Fibroblast of skin of scalp (primary cell): ENCODE measurements at regions not wholly inside any gene's neighbourhood (a gene's known extent, or its start where the extent isn't known, plus 50 kb on each side); places are given as distances from the start of the nearest gene placed in this dataset.

Source experiments
- DNase-seq: peaks from one replicate; pipeline ENCODE4 v3.0.0-alpha.2; 2013

DNA sequence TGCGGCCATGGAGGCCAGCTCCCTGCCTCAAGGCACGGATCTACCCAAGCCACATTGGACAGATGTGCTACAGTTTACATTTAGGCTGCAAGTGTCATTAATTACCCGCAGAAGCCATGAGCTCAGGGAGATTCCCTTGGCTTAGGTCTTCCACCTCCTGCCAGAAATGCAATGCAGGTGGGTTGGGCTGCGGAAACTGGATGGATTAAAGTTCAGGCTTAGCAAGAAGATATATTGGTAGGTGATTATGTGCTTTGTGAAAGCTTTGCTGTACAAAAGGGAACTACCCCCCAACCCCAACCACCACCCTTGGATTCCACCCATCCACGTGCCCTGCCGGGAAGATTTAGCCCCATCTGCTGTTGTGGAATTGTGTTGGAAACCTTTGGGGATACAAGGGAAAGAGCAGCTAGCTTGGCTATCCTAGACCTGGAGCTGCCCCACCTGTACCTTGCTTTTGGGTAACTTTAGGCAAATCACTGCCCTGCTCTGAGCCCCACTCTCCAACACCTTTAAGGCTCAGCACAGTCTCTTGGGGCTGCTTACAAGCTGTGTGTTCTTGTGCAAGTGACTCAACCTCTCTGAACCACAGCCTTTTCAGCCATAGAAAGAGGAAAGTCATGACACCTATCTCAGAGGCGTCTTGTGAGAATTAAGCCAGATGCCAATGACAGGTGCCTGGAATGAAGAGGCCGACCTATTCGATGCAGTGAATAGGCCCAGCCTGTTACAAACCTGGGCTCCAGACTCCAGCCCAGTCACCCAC, 141.6 kb upstream of the GLI2 start:
- no peak for DNase-seq

DNA sequence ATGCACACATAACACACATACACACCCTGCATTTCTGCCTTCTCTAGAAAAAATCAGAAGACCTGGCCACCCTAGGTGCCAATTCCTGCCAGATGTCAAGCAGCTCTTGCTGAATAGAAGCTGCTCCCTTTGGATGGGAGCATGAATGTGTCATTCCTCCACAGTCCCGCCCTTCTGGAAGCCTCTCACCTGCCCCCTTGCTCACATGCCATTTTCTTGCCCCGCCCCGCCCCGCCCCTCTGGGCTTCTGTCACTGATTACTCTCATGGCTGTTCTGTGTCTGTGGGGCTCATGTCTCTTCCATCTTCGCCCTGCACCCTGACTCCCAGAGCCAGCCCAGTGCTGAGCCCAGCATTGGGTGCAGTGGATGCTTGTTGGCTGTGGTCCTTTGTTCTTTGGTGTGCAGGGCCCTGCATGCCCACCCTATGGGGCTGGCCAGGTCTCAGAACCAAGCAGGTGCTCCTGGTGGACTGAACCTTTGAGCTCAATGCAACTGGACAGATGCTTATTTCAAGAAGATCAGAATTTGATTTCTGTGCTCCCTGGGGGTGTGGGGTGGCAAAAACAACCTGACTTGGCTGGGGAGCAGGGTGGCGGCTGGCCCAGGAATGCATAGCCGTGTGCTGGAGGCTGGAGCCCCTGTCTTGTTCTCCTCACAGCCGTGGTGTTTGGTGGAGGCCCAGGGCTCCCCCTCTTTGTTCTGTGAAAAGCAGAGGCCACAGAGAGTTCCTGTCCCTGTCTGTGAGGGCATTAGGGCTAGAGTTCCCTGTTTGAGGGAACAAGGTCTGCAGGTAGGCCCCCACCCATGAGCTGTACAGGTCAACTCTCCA, 140.6 kb upstream of the GLI2 start:
- no peak for DNase-seq

DNA sequence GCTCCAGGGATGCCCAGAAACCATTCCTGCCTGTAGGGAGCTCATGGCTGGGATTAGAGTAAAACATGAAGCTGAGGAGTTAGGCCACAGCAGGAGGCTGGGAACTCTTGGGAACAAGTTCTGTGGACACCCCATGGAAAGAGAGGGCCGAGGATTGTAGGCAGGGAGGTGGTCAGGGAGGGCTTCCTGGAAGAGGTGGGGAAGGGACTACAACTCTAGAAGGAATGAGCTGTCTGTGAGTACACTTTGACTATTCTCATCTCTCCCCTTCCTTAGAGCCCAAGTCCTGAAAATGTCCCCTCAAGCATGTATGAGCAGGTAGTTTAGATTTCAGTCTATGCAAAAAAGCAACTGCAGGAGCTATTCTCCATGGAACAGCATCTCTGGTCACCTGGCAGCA, 139.9 kb upstream of the GLI2 start:
- no peak for DNase-seq

DNA sequence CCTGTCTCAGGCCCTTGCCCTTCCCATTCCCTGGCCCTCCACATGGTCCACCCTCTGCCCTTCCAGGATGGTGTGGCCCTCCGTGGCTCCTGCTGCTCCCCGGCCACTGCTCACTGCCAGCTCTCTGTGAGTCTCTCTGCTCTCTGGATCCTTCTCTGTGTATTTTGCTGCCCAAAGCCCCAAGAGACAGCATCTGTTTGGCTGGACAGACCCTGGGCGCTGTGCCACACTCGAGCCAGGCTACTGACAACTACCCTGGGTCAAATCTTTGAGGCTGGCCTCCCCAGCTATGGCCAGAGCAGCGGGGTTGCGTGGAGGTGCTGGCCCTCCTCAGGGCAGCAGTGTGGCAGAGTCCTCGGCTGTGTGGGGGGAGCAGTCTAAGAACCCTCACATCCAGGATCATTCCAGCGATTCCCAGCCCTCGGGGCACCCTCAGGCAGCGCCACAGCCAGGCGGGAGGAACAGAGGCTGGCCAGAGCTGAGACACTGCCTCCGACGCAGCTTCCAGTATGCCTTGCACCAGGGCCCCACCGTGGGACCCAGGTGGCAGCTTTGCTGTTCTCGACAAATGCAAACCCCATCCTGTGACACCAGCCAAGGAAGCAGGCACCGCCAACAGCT, 139.4 kb upstream of the GLI2 start:
- DNase-seq, result no peak

DNA sequence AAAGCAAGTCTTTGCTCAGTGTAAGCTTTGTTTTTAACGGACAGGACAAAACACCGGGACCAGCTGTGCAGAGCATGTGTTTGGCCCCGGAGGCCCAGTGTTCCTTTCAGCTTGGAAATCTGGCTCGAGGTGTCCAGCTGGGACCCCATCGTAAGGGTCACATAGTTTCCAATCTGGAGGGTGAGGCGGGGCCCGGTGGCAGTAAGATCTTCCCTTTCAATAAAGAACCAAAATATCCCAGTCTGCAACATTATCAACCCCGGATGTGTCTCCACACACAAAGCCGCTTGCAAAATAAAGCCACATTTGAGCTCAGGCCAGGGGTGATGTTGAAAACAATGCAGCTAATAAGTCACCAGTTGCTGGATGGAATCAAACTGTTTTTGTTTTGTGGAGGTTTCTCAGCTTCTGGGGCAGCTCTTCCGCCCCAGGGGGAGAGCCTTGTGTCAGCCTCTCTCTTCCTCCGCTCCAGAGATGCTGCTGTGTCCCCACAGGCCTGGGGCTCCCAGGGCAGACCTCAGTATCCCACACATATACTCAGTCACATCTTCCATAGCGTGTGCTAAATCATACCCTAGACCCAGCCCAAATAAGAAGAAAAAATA, 138.6 kb upstream of the GLI2 start:
- peak; percentile 52 for DNase-seq

DNA sequence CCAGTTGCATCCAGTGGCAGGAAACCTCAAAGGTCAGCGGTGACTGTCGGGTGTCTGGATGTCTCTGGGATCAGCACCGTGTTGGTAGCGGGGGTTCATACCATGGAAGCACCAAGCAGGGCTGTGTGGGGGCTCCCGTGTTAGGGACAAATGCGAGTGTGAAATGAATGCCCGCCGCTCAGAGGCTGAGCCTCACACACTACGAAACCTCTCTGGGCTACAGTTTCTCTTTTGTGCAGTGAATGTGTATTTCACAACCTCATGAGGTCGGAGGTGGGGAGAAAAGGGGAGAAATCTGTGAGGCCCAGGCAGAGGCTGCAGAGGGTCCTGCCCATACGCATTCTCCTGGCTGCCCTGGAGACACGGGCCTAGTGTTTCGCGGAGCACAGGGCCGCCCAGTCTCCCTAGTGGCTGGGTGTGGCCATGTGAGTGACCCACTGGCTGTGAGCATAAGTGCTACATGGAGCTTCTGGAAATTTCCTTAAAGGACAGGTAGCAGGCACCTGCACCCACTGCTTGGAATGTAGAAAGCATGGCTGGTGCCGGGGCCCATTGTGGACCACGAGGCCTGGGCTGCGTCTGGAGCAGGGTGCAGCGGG, 138.0 kb upstream of the GLI2 start:
- no peak for DNase-seq

DNA sequence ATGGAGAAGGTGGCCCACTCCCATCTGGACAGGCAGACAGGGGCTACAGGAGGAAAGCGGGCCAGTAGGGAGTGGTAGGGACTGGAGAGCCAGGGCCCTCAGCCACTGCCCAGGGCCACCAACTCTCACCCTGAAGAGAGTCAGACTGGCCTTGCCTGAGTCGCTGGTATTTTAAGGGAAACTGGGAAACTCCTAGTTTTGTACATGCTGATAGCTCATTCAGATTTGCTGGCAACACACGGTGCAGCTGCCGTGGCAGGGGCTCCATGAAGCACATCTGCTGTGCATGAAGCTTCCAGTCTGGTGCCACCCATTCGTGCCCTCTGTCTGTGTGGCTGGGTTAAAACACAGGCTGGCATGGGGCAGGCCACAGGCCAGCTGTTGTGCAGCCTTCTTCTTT, 137.3 kb upstream of the GLI2 start:
- DNase-seq, result no peak

DNA sequence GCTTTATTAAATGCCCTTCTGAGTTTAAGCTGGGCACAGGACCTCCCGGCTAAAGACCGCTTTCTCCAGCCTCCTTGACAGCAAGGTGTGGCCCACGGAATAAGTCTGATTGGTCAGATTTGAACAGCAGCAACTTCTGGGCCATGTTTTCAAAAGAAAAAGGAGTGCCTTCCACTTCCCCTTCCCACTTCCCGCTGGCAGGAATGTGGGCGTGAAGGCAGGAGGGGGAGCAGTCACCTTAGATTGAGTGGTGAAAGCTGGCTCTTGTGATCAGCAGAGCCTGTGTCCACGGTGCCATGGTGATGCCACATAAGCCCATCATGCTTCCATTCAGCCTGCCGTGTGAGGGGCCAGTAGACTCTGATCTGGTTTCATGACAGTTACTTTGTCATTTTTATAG, 136.6 kb upstream of the GLI2 start:
- no peak for DNase-seq

DNA sequence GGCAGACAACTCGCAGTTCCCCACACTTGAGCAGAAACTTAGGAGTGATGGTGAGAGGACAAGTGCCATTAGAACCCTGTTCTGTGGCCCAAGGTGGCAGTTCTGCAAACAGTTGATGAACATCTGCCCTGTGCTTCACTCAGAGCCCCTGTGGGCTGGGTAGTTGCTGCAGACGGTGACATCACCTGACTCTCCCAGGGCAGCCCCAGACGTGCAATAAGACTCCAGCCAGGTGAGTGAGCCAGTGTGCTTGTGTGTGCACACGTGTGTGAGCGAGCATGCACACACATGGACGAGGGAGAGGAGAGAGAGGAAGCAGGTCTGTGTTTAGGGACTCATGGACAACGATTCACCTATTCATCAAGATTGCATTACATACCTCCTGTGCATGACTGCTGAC, 136.0 kb upstream of the GLI2 start:
- no peak for DNase-seq

DNA sequence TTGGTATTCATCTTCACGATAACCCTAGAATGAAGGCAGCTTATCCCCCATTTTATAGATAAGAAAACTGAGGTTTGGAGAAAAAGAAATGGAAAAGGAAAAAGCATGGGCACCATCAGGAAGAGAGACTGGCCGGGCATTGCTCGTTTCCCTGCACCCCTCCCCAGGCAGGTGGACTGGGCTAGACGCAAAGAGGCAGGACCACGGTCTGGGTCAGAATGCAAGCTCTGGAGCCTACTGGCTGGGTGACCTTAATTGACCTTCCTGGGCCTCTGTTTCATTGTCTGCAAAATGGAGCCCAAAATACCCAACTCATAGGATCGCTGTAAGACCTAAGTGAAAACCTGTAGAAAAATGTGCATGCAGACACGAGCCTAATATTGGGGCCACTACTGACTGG, 135.3 kb upstream of the GLI2 start:
- no peak for DNase-seq

DNA sequence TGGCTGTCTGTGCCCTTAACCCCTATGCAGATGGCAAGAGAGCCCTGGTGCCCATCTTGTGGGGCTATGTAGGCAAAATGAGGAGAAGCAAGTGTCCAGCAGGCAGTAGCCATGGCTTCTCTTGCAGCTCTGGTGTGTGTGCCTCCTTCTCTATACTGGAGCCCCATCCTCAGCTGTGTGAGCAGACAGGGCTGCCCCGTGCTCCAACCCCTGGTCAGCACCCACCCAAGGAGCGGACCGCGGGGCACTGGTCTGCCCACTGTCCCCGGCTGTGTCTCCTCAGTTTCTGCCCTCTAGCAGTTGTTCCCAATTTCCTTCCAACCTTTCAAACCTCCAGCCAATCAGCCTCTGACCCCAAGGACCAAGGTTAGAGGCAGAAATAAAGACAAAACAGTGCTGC, 134.9 kb upstream of the GLI2 start:
- no peak for DNase-seq

DNA sequence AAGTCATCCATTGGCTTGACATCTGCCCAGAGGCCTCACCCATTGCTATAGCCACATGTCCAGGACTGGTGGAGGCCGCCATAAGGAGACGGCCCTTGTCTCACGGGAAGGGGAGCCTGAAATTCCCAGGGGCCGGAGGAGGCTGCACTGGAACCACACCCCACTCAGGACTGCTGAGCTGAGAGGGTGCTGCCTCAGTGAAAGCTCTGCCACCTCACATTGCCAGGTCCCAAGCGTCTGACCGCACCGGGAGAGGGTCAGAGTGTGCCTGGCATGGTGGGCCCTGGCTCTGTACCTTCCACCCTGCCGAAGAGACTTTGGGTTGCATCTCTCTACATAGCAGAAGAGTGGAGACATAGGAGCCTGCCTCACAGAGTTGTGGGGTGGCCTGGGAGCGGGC, 134.1 kb upstream of the GLI2 start:
- no peak for DNase-seq

DNA sequence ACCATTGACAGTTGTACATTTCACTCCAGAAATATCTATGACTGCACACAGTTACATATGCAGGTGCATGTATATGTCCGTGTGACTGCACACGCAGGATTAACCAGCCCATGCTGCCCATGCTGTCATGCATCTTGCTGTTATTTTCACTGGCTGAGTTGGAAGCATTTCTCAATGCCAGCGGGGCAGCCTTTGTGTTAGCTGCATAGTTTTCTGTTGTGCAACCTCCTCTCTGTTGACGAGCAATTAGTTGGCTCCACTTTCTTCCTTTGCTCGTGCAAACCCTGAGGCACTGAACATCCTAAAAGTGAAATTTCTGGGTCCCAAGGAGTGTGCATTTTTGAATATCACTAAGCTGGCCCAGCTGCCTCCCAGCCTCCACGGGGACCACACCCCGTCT, 133.4 kb upstream of the GLI2 start:
- DNase-seq, result no peak

DNA sequence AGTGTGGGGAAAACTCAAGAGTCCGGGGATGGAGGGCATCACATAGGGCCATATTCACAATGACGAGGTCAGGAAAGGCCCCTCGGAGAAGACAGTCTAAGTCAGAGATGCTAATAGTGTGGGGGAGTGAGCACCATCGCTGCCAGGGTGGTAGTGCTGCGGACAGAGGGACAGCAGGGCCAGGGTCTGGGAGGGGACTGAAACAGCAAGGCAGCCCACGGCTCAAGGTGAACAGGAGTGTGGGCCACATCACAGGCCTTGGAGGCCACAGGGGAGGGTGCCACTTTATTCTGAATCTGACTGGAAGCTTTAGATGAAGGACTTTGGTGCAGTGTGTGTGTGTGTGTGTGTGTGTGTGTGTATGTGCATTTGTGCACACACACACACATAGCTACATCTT, 130.9 kb upstream of the GLI2 start:
- DNase-seq, result no peak

DNA sequence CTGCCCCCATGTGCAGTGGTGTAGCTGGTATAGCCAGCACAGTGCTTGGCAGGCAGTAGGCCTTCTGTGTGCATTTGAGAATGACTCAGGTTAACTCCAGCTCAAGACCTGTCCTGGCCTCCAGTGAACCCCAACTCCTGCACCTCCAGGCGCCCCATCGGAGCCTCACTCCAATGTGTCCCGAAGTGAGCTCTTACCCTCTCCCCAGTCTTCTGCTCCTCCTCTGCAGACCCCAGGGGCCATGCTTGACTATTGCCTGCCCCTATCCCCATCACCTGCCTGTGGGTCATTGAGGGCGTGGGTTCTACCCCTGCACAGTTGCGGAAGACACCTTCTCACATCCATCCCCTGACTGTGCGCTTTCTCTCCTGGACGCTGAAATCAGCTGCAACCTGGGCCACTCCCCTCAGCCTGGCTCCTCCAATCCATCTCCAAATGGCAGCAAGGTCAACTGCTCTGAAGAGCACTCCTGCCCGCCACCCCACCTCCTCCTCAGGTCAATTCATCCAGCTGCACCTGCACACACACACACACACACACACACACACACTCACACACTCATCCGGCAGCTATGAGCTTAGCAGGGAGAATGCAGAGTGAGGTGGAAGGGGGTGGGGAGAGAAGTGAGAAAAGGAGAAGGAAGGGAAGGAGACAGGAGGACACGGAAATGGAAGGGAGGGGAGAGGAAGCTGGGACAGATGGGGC, 130.3 kb upstream of the GLI2 start:
- DNase-seq, result no peak

DNA sequence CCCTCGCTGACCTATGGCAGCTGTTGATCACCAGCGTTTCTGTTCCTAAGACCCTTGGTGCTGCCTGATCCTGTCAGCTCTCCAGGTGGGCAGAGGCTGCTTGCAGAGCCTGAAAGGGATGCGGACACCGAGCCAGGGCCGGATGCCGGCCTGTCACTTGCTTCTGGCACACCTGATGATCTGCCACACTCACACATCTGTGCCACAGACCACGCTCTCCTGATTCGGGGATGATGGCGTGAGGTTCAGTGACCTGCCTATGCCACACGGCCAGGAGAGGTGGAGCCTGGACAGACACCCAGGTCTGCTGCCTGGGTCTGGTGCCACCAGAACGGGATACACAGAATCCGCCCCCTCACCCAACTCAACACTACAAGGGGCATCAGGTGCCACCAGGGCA, 129.4 kb upstream of the GLI2 start:
- DNase-seq, result no peak

DNA sequence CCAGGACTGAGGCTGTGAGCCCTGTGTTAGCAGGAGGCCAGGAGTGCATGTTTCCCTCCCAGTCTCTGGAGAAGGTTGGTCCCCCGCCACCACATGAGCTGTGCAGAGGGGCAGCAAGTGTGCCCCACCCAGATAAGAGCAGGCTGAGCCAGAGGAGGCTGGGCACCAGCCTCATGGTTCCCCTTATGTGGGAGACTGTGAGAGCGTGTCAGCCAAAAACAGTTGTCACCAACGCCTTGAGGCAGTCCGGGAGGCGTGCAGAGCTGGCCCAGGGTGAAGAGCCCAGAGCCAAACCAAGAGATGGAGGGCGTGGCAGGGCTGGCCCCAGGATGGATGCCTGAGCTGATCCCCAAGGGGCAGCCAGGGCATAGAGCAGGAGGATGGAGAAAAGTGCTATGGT, 128.7 kb upstream of the GLI2 start:
- no peak for DNase-seq

DNA sequence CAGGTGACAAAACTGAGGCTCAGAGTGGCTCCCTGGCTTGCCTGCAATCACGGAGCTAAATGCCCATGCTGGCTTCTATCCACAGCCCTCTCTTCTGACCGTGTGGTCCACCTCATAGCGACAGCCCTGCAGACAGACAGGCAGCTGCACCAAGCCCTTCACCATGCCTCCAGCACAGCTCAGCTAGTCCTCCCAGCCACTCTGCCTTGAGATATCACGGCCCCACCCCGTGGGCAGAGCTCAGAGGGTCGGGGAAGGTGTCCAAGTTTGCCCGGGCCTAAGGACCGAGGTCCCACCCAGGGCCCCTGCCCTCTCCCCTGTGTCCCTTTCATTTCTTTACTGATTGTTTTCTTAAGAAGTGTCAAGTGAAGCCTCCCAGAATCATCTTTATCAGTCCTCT, 128.2 kb upstream of the GLI2 start:
- no peak for DNase-seq

DNA sequence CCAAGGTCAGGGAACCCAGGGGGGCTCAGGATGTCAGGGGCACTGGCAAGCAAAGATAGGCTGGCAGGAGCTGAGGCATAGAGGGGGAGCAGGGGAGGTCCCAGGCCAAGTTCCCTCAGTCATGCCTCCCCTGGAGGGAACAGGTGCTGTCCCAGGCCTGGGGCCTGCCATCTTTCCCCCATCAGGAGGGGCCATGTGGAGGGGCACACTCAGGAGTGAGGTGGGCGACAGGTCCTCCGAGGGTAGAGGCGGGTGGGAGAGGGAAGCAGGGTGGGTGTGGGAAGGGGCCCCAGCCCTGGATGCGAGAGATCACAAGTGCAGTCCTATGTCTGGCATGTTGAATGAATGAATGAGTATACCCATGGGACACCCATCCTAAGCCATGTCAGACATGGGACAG, 127.7 kb upstream of the GLI2 start:
- DNase-seq, result no peak

DNA sequence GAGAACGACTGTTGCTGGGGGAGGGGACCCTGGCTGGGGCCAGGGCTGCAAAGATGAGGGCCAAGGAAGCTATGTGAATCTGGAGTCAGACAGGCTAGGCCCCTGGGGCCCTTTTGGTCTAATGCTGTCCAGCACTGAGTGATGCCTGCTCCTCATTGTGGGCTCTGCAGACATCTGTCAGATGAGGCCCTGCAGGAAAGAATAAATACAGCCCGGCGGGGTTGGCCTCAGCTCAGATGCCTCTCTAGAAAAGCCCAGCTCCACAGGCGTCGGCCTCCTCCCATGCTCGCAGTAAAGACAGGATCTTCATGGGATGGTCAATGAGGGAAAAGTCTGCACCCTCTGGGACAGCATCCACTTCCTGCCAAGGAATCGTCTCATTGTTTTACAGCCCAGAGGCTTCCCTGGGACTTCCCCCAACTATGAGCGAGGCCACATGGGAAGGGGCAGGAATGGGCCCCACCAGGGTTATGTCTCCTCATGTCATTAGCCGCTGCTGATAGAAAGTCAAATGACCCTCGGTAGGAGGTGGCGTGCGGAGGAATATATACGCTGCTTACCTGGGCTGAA, 125.8 kb upstream of the GLI2 start:
- no peak for DNase-seq

DNA sequence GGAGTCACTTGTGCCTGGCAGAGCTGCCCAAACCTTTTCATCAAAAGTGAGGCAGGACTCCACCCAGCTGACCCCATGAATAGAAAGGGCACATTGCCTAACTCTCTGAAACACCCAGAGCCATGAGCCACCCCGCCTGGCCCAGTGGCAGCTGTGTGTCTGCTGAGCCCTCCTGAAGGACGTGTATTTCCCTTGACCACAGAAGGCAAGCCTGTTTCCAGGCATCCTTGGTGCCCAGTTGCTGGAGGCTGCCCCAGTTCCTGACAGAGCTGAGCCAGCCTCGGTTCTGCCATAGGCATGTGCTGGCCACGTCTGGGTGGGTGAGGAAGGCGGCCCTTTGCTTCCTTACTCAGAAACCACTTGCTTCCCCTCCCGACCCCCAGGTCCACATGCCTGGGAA, 124.7 kb upstream of the GLI2 start:
- no peak for DNase-seq

DNA sequence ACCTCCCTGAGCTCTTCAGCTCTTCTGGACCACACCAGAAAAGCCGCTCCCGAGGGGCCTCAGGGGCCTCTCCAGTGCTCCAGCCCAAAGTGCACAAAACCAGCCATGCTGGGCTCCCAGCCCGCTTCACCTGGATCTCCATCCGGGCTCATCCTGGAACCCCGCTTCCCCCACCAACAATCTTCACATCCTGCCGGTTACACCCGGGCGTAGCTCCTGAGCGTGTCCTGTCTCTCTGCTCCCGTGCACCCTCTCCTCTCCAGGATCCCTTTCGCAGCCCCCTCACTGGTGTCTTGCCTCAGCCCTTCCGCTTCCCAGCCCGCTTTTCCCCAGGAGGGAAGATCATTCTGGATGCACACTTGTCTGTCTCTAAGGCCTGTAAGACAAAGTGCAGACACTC, 123.7 kb upstream of the GLI2 start:
- no peak for DNase-seq
